ENCODE measurements at regions not wholly inside any gene's neighbourhood (a gene's known extent, or its start where the extent isn't known, plus 50 kb on each side); places are given as distances from the start of the nearest gene placed in this dataset.

DNA sequence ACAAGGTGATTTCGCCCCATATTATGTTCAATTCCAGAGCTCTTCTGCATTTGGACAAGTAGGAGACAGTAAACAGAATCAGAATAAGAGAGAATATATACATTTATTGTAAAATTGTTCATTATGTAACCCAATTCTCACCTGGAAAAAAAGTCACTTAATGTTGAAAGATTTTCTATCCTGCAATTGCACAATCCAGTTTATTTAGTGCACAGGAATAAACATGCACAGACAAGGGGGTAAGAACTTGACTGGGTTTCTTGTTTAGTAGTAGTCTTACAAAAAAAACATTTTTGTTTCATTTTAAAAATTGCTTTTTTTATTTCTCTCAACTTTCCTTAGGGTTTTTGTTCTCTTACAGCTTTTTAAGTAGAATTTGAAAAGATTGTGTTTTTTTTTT is 126.6 kb downstream of the SAMD9 start:
- H3K4me3 Mint-ChIP-seq (ENCODE audit: unreplicated experiment): no peak overlapping the region
- POLR2A ChIA-PET: interaction anchor here (0.6 to 1.5 kb wide), 3 partner anchors 9 to 295 kb away, joined by 3 to 6 read pairs (median 5); no protein-coding TSS in a partner anchor
- DNase-seq (ENCODE audit: unreplicated experiment): no peak
- no peak overlapping the region for H3K27ac Mint-ChIP-seq (ENCODE audit: low read depth, unreplicated experiment)
- H3K4me1 Mint-ChIP-seq (ENCODE audit: insufficient read depth, unreplicated experiment): peaks cover 26% of the 10 kb centered on the region
- intact Hi-C loops (cut with micrococcal nuclease): loop anchor here (2.0 kb wide), 1 partner anchor 370 kb away; no protein-coding TSS in a partner anchor
- H3K27me3 Mint-ChIP-seq (ENCODE audit: insufficient read depth, unreplicated experiment): no peaks in the 10 kb centered on the region
- CTCF ChIA-PET: interaction anchor here (0.6 to 1.3 kb wide), 3 partner anchors 31 to 69 kb away, joined by 3 read pairs; no protein-coding TSS in a partner anchor
- no peak for TF ChIP-seq CTCF (IDR thresholded peaks at IDR 0.05; ENCODE audit: unreplicated experiment)
- no TSS peak for BruUV-seq (replicated peaks)
- H3K9me3 Mint-ChIP-seq (ENCODE audit: unreplicated experiment): no peaks in the 10 kb centered on the region
- no peaks in the 10 kb centered on the region for H3K36me3 Mint-ChIP-seq (ENCODE audit: insufficient read depth, unreplicated experiment)

DNA sequence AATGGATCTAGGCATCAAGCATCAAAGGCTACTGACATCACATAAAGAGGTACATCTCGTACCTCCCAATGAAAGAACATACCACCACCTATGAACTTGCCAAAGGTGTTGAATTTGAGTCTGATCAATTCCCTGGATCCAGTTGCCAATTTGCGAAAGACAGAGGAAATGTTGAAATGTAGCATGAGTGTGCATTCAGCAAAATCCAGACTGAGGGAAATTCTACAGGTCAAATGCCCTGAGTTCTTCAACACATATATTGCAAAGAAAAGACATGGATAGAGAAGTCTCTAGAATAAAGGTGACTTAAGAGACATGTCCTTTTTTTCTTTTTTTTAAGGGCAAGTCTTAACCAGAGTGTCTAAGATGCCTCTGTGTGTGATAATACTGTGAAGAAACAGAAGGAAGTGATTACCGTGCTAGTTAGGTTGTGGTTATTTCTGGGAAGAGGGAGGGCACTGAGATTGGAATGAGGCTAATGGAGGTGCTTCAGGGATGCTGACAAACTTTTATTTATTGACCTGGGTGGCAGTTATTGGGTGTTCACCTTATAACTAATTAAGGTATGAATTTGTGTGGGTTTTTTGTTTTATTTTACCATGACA is 128.7 kb downstream of the SAMD9 start:
- ChIA-PET POLR2A (interaction anchor here (0.8 kb wide), 1 partner anchor 17 kb away, joined by 3 read pairs; no protein-coding TSS in a partner anchor), CTCF (interaction anchor here (0.6 to 3.5 kb wide), 7 partner anchors 22 to 1634 kb away, joined by 3 to 20 read pairs (median 3); no protein-coding TSS in a partner anchor)
- Mint-ChIP-seq H3K27me3 (ENCODE audit: insufficient read depth, unreplicated experiment) (no peaks in the 10 kb centered on the region), H3K4me1 (ENCODE audit: insufficient read depth, unreplicated experiment) (peaks cover 26% of the 10 kb centered on the region), H3K27ac (ENCODE audit: low read depth, unreplicated experiment) (peak overlapping the region; percentile 22), H3K36me3 (ENCODE audit: insufficient read depth, unreplicated experiment) (no peaks in the 10 kb centered on the region), H3K9me3 (ENCODE audit: unreplicated experiment) (no peaks in the 10 kb centered on the region), H3K4me3 (ENCODE audit: unreplicated experiment) (no peak overlapping the region)
- no TSS peak for BruUV-seq (replicated peaks)
- DNase-seq (ENCODE audit: unreplicated experiment): peak; percentile 13
- intact Hi-C loops (cut with micrococcal nuclease): loop anchor here (1.0 kb wide), 1 partner anchor 155 kb away; no protein-coding TSS in a partner anchor
- no peak for TF ChIP-seq CTCF (IDR thresholded peaks at IDR 0.05; ENCODE audit: unreplicated experiment)

- Mint-ChIP-seq H3K9me3 (ENCODE audit: unreplicated experiment) (no peaks in the 10 kb centered on the region), H3K27me3 (ENCODE audit: insufficient read depth, unreplicated experiment) (no peaks in the 10 kb centered on the region), H3K4me3 (ENCODE audit: unreplicated experiment) (no peak overlapping the region), H3K36me3 (ENCODE audit: insufficient read depth, unreplicated experiment) (no peaks in the 10 kb centered on the region), H3K27ac (ENCODE audit: low read depth, unreplicated experiment) (peak overlapping the region; percentile 59), H3K4me1 (ENCODE audit: insufficient read depth, unreplicated experiment) (peaks cover 26% of the 10 kb centered on the region)
- DNase-seq (ENCODE audit: unreplicated experiment): peak; percentile 45
- POLR2A ChIA-PET: interaction anchor here (0.6 to 3.5 kb wide), 8 partner anchors 18 to 292 kb away, joined by 3 to 27 read pairs (median 5); partner anchors contain the start of gene CDK6
- no TSS peak for BruUV-seq (replicated peaks)
- intact Hi-C loops (cut with micrococcal nuclease): loop anchor here (1.0 kb wide), 1 partner anchor 154 kb away; no protein-coding TSS in a partner anchor
- CTCF ChIA-PET: interaction anchor here (0.7 to 3.7 kb wide), 8 partner anchors 124 to 374 kb away, joined by 3 to 20 read pairs (median 4); partner anchors contain the start of gene CDK6
- peak; percentile 30 for TF ChIP-seq CTCF (IDR thresholded peaks at IDR 0.05; ENCODE audit: unreplicated experiment)
Observed at GRCh38 chr7:92988051-92988450, 129.7 kb downstream of the SAMD9 start.

GRCh38 chr7:92987538-92987937 is 130.2 kb downstream of the SAMD9 start:
- Mint-ChIP-seq H3K27me3 (ENCODE audit: insufficient read depth, unreplicated experiment) (no peaks in the 10 kb centered on the region), H3K4me3 (ENCODE audit: unreplicated experiment) (no peak overlapping the region), H3K27ac (ENCODE audit: low read depth, unreplicated experiment) (peak overlapping the region; percentile 74), H3K4me1 (ENCODE audit: insufficient read depth, unreplicated experiment) (peaks cover 26% of the 10 kb centered on the region), H3K9me3 (ENCODE audit: unreplicated experiment) (no peaks in the 10 kb centered on the region), H3K36me3 (ENCODE audit: insufficient read depth, unreplicated experiment) (no peaks in the 10 kb centered on the region)
- ChIA-PET CTCF (interaction anchor here (0.7 to 3.7 kb wide), 11 partner anchors 12 to 373 kb away, joined by 3 to 20 read pairs (median 4); partner anchors contain the start of gene CDK6), POLR2A (interaction anchor here (1.2 to 3.5 kb wide), 6 partner anchors 14 to 292 kb away, joined by 5 to 27 read pairs (median 8); partner anchors contain the start of gene CDK6)
- DNase-seq (ENCODE audit: unreplicated experiment): no peak
- BruUV-seq (replicated peaks): no TSS peak
- intact Hi-C loops (cut with micrococcal nuclease): no loop called here
- TF ChIP-seq CTCF (IDR thresholded peaks at IDR 0.05; ENCODE audit: unreplicated experiment): no peak

Data from MCF 10A (cell line).